Lung (tissue), 11 donors: ENCODE measurements at regions not wholly inside any gene's neighbourhood (a gene's known extent, or its start where the extent isn't known, plus 50 kb on each side); places are given as distances from the start of the nearest gene placed in this dataset.

Experiments used
- ATAC-seq: fragments of 200-7000 bp; cut with Tn5 transposase; one replicate; pipeline ENCODE4 v1.9.1; 2020; ENCODE audit warnings: moderate number of reproducible peaks; ENCODE audit not compliant: insufficient read depth, low FRiP score
- DNase-seq, 3 donors: peaks; one replicate each; pipeline ENCODE4 v3.0.0-alpha.2; 2013 to 2017
- H3K27ac ChIP-seq, 2 donors: one replicate each; pipeline ENCODE4 v1.5.1; 2013; ENCODE audit warnings: mild to moderate bottlenecking in 2 of 2, moderate library complexity in 2 of 2, control low read depth in 1 of 2, inconsistent platforms in 1 of 2, low read depth in 1 of 2, low read length in 1 of 2
- H3K27me3 ChIP-seq, 3 donors: one replicate each; pipeline ENCODE4 v1.5.1; 2013; ENCODE audit warnings: low read length in 2 of 3; ENCODE audit not compliant: control insufficient read depth in 3 of 3, insufficient read depth in 3 of 3
- H3K36me3 ChIP-seq, 4 donors: one replicate each; pipeline ENCODE4 v1.5.1; 2013; ENCODE audit warnings: low read length in 4 of 4, mild to moderate bottlenecking in 1 of 4, moderate library complexity in 1 of 4; ENCODE audit not compliant: control insufficient read depth in 4 of 4, insufficient read depth in 4 of 4
- H3K4me1 ChIP-seq, 5 donors: one replicate each; pipeline ENCODE4 v1.5.1; 2013; ENCODE audit warnings: low read length in 5 of 5, mild to moderate bottlenecking in 2 of 5, moderate library complexity in 1 of 5; ENCODE audit not compliant: control insufficient read depth in 5 of 5, insufficient read depth in 5 of 5
- H3K4me3 ChIP-seq: one replicate; pipeline ENCODE4 v1.5.1; 2013; ENCODE audit warnings: mild to moderate bottlenecking, control low read depth, moderate library complexity
- H3K9ac ChIP-seq, 2 donors: one replicate each; pipeline ENCODE4 v1.5.1; 2013; ENCODE audit warnings: low read length in 2 of 2, control low read depth in 1 of 2; ENCODE audit not compliant: insufficient read depth in 1 of 2
- H3K9me3 ChIP-seq, 4 donors: one replicate each; pipeline ENCODE4 v1.5.1; 2013; ENCODE audit warnings: low read length in 3 of 4, mild to moderate bottlenecking in 1 of 4, moderate library complexity in 1 of 4; ENCODE audit not compliant: control insufficient read depth in 4 of 4, insufficient read depth in 3 of 4
- WGBS, 2 donors: extraction: QIAGEN DNeasy Blood & Tissue Kit; methylation state at CpG; one replicate each; pipeline ENCODE4 v1.1.7; 2013; 5-methylcytosine and 5-hydroxymethylcytosine counted together
- TF ChIP-seq, protein P1 (sequence below): IDR thresholded peaks from 2 replicates; pipeline ENCODE4 v1.5.1; 2012; ENCODE audit warnings: mild to moderate bottlenecking; ENCODE audit errors: control extremely low read depth, extremely low read depth
- donor health status: control.
- donor health status: control.
- donor health status: Bipolar disorder and iron deficiency.
- donor health status: healthy.
- donor health status: DM: yes; HTN: yes; CAD: no.

GRCh38 chr7:68754414-68754813, 843.9 kb upstream of the AUTS2 start:
- DNase-seq, result no peak
- peaks cover 0 to 4% (median 2%) of the 10 kb centered on the region in 3 donors for H3K27me3 ChIP-seq
- H3K36me3 ChIP-seq, result no peaks in the 10 kb centered on the region
- WGBS, 2 donors, result 94 to 95% methylated on average over 2 of the region's 2 CpGs
- H3K4me1 ChIP-seq, result no peaks in the 10 kb centered on the region
- H3K4me3 ChIP-seq, result no peak overlapping the region
- H3K9ac ChIP-seq, result no peak overlapping the region
- ATAC-seq, result no peak
- no peak overlapping the region for H3K27ac ChIP-seq
- no peaks in the 10 kb centered on the region for H3K9me3 ChIP-seq
- TF ChIP-seq, protein P1, sequence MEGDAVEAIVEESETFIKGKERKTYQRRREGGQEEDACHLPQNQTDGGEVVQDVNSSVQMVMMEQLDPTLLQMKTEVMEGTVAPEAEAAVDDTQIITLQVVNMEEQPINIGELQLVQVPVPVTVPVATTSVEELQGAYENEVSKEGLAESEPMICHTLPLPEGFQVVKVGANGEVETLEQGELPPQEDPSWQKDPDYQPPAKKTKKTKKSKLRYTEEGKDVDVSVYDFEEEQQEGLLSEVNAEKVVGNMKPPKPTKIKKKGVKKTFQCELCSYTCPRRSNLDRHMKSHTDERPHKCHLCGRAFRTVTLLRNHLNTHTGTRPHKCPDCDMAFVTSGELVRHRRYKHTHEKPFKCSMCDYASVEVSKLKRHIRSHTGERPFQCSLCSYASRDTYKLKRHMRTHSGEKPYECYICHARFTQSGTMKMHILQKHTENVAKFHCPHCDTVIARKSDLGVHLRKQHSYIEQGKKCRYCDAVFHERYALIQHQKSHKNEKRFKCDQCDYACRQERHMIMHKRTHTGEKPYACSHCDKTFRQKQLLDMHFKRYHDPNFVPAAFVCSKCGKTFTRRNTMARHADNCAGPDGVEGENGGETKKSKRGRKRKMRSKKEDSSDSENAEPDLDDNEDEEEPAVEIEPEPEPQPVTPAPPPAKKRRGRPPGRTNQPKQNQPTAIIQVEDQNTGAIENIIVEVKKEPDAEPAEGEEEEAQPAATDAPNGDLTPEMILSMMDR, result no peak

- H3K27ac ChIP-seq, result no peak overlapping the region
- H3K9me3 ChIP-seq, result no peaks in the 10 kb centered on the region
- peaks cover 0 to 4% (median 2%) of the 10 kb centered on the region in 3 donors for H3K27me3 ChIP-seq
- no peak overlapping the region for H3K4me3 ChIP-seq
- DNase-seq, result no peak
- 66 to 75% methylated on average over 4 of the region's 4 CpGs for WGBS, 2 donors
- no peak overlapping the region for H3K9ac ChIP-seq
- H3K4me1 ChIP-seq, result no peaks in the 10 kb centered on the region
- ATAC-seq, result no peak
- H3K36me3 ChIP-seq, result no peaks in the 10 kb centered on the region
- TF ChIP-seq, protein P1, result no peak
Measured at GRCh38 chr7:68756986-68757495, 841.2 kb upstream of the AUTS2 start.

- Histone ChIP-seq H3K9me3 (no peaks in the 10 kb centered on the region), H3K27me3 (peaks cover 0 to 4% (median 2%) of the 10 kb centered on the region in 3 donors), H3K36me3 (no peaks in the 10 kb centered on the region), H3K9ac (no peak overlapping the region), H3K4me1 (no peaks in the 10 kb centered on the region), H3K27ac (no peak overlapping the region), H3K4me3 (no peak overlapping the region)
- 83 to 89% methylated on average over 3 of the region's 3 CpGs for WGBS, 2 donors
- ATAC-seq (no peak), DNase-seq (no peak)
- TF ChIP-seq, protein P1, result no peak
Measured at GRCh38 chr7:68760556-68760955, 837.7 kb upstream of the AUTS2 start.

- Histone ChIP-seq H3K4me3 (no peak overlapping the region), H3K4me1 (peaks cover 0 to 6% (median 0%) of the 10 kb centered on the region in 5 donors), H3K27ac (no peak overlapping the region), H3K9me3 (no peaks in the 10 kb centered on the region), H3K9ac (no peak overlapping the region), H3K27me3 (no peaks in the 10 kb centered on the region), H3K36me3 (no peaks in the 10 kb centered on the region)
- DNase-seq (no peak), ATAC-seq (no peak)
- TF ChIP-seq, protein P1, result no peak
- WGBS, 2 donors, result 68 to 72% methylated on average over 4 of the region's 4 CpGs
Measured at GRCh38 chr7:68767462-68767861, 830.8 kb upstream of the AUTS2 start.
